Spleen (tissue), 11 donors: ENCODE measurements at regions not wholly inside any gene's neighbourhood (a gene's known extent, or its start where the extent isn't known, plus 50 kb on each side); places are given as distances from the start of the nearest gene placed in this dataset.

Experiments used
- DNase-seq: peaks from one replicate; pipeline ENCODE4 v3.0.0-alpha.2; 2020
- H3K27ac ChIP-seq, 8 donors: fragments of 200-600 bp; sonication (generic) in 7 of 8; 1 replicate in 4 of 8; 2 replicates in 4 of 8; pipeline versions ENCODE4 v1.5.0 to v1.8.0; 2016 to 2021; ENCODE audit warnings: inconsistent platforms in 4 of 8, mild to moderate bottlenecking in 4 of 8, moderate library complexity in 1 of 8
- H3K27me3 ChIP-seq, 7 donors: fragments of 200-600 bp; sonication (generic) in 6 of 7; replicated peaks in 1 of 7; 1 replicate in 4 of 7; 2 replicates in 3 of 7; pipeline versions ENCODE4 v1.5.0 to v1.8.0; 2016 to 2021; ENCODE audit warnings: inconsistent platforms in 3 of 7, mild to moderate bottlenecking in 1 of 7
- H3K36me3 ChIP-seq, 6 donors: fragments of 200-600 bp; sonication (generic) in 5 of 6; 1 replicate in 4 of 6; 2 replicates in 2 of 6; pipeline versions ENCODE4 v1.5.0 to v1.8.0; 2016 to 2021; ENCODE audit warnings: inconsistent platforms in 2 of 6
- H3K4me1 ChIP-seq, 6 donors: fragments of 200-600 bp; sonication (generic) in 5 of 6; 1 replicate in 3 of 6; 2 replicates in 3 of 6; pipeline versions ENCODE4 v1.5.0 to v1.8.0; 2016 to 2021; ENCODE audit warnings: inconsistent platforms in 3 of 6
- H3K4me3 ChIP-seq, 8 donors: fragments of 200-600 bp; sonication (generic) in 7 of 8; 1 replicate in 4 of 8; 2 replicates in 4 of 8; pipeline versions ENCODE4 v1.5.0 to v1.8.0; 2016 to 2021; ENCODE audit warnings: inconsistent platforms in 4 of 8, mild to moderate bottlenecking in 4 of 8, moderate library complexity in 2 of 8
- H3K9me3 ChIP-seq, 8 donors: fragments of 200-600 bp; sonication (generic) in 7 of 8; 1 replicate in 4 of 8; 2 replicates in 4 of 8; pipeline versions ENCODE4 v1.5.0 to v1.8.0; 2016 to 2021; ENCODE audit warnings: inconsistent platforms in 4 of 8
- CTCF ChIP-seq, 11 experiments: fragments of 200-600 bp in 7 of 11; fragments of 450-650 bp in 4 of 11; sonication (generic) in 4 of 11; IDR thresholded peaks in 8 of 11; conservative IDR thresholded peaks in 3 of 11; 1 replicate in 7 of 11; 2 replicates in 4 of 11; pipeline versions ENCODE4 v1.4.0 to v1.8.0; 2016 to 2021; ENCODE audit warnings: antibody characterized with exemption in 11 of 11, inconsistent platforms in 4 of 11, mild to moderate bottlenecking in 1 of 11
- POLR2A ChIP-seq, 3 donors: fragments of 450-650 bp; IDR thresholded peaks; one replicate each; pipeline ENCODE4 v1.5.1; 2017; ENCODE audit warnings: antibody characterized with exemption in 3 of 3, mild to moderate bottlenecking in 1 of 3
- POLR2AphosphoS5 ChIP-seq, 3 donors: sonication (generic); formaldehyde crosslinking; IDR thresholded peaks; one replicate each; pipeline ENCODE4 v1.5.1; 2017; ENCODE audit warnings: antibody characterized with exemption in 3 of 3
- WGBS, 5 donors: extraction: QIAGEN DNeasy Blood & Tissue Kit in 3 of 5; methylation state at CpG; one replicate each; pipeline versions ENCODE4 v1.1.5 to v1.1.7; 2013 to 2018; 5-methylcytosine and 5-hydroxymethylcytosine counted together
- intact Hi-C: fragments of 100-400 bp; cut with DNase I; formaldehyde crosslinking; loops from one replicate; pipeline ENCODE4 v1.15.0; 2023; ENCODE audit warnings: low total_unique reads
- donor health status: healthy with polysubstance abuse.
- donor health status: DM: no; HTN: no; CAD: no; lungs with moderate emphysema.
- donor health status: DM: no; HTN: no; CAD: no.
- donor health status: Bipolar disorder and iron deficiency.
- donor health status: healthy.
- donor health status: DM: no; HTN: no; CAD: no.
- donor health status: DM: yes; HTN: yes; CAD: no.

- intact Hi-C loops = no loop called here
- TF ChIP-seq CTCF (IDR thresholded peaks at IDR 0.05 in 8 of 11, conservative IDR thresholded peaks at IDR 0.05 in 3 of 11) (no peak), POLR2AphosphoS5 (IDR thresholded peaks at IDR 0.05) (no peak), POLR2A (IDR thresholded peaks at IDR 0.05) (no peak)
- no peaks in the 10 kb centered on the region for H3K4me1 ChIP-seq
- H3K9me3 ChIP-seq = no peaks in the 10 kb centered on the region
- H3K27ac ChIP-seq = no peak overlapping the region
- no peaks in the 10 kb centered on the region for H3K36me3 ChIP-seq
- peaks cover 0 to 35% (median 6%) of the 10 kb centered on the region in 7 donors for H3K27me3 ChIP-seq
- no peak overlapping the region for H3K4me3 ChIP-seq
- 46 to 64% (median 63%) methylated on average over 2 of the region's 2 CpGs for WGBS, 5 donors
- no peak for DNase-seq
These were observed 132.9 kb downstream of the PRDM13 start for GRCh38 chr6:99739526-99739925.

DNA sequence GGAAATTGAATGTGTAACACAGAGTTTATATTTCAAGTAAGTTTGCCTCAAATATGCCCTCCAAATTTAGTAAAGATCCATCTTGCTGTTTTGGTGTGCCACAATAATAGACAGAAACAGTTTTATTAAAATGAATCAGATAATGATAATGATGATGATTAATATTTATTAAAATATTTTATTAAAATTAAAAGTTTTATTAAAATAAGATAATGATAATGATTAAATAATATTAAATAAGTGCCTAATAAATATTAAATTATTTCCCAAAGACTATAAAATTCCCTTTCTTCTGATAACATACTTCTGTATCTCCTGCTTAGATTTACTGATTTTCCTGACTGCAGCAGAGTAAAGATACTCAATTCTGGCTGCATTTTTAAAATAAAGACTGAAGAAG is 134.5 kb downstream of the PRDM13 start:
- intact Hi-C loops = loop anchor here (10.0 kb wide), 1 partner anchor 146 kb away; no protein-coding TSS in a partner anchor
- H3K27me3 ChIP-seq = peaks cover 0 to 45% (median 6%) of the 10 kb centered on the region in 7 donors
- H3K9me3 ChIP-seq = no peaks in the 10 kb centered on the region
- H3K4me1 ChIP-seq = no peaks in the 10 kb centered on the region
- TF ChIP-seq POLR2A (IDR thresholded peaks at IDR 0.05) (no peak), POLR2AphosphoS5 (IDR thresholded peaks at IDR 0.05) (no peak), CTCF (IDR thresholded peaks at IDR 0.05 in 8 of 11, conservative IDR thresholded peaks at IDR 0.05 in 3 of 11) (no peak)
- no peak for DNase-seq
- no peaks in the 10 kb centered on the region for H3K36me3 ChIP-seq
- no peak overlapping the region for H3K4me3 ChIP-seq
- no peak overlapping the region for H3K27ac ChIP-seq

DNA sequence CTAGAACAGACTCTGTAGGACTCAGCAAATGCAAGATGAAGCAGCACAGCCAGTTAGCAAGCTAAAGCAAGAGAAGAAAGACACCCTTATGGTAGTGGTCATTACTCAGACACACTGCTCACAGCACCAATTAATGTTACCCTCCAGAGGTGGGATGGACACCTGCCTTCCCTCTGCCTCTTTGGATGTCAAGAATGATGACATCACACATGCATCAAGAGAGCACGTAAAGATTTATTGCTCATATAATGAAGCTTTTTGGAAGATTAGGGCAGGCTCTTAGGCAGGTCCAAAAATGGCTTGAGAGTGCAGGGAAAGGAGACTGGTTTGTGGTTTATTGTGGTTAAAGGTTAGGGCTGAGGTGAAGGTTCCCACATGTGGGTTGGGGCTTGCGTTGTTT is 137.0 kb downstream of the PRDM13 start:
- Histone ChIP-seq H3K4me3 (no peak overlapping the region), H3K27me3 (peaks cover 0 to 47% (median 6%) of the 10 kb centered on the region in 7 donors), H3K9me3 (no peaks in the 10 kb centered on the region), H3K4me1 (no peaks in the 10 kb centered on the region), H3K27ac (no peak overlapping the region), H3K36me3 (no peaks in the 10 kb centered on the region)
- no peak for DNase-seq
- TF ChIP-seq CTCF (IDR thresholded peaks at IDR 0.05 in 8 of 11, conservative IDR thresholded peaks at IDR 0.05 in 3 of 11) (no peak), POLR2AphosphoS5 (IDR thresholded peaks at IDR 0.05) (no peak), POLR2A (IDR thresholded peaks at IDR 0.05) (no peak)
- intact Hi-C loops = loop anchor here (10.0 kb wide), 1 partner anchor 149 kb away; no protein-coding TSS in a partner anchor
- 77 to 89% (median 81%) methylated on average over 2 of the region's 2 CpGs for WGBS, 5 donors

GRCh38 chr6:99745651-99746050 is 139.0 kb downstream of the PRDM13 start:
- Histone ChIP-seq H3K36me3 (no peaks in the 10 kb centered on the region), H3K27ac (no peak overlapping the region), H3K9me3 (no peaks in the 10 kb centered on the region), H3K4me1 (no peaks in the 10 kb centered on the region), H3K27me3 (peaks cover 0 to 29% (median 0%) of the 10 kb centered on the region in 7 donors), H3K4me3 (no peak overlapping the region)
- 53 to 64% (median 56%) methylated on average over 2 of the region's 2 CpGs for WGBS, 5 donors
- intact Hi-C loops = loop anchor here (2.0 to 10.0 kb wide), 2 partner anchors 151 to 279 kb away; no protein-coding TSS in a partner anchor
- no peak for TF ChIP-seq POLR2AphosphoS5 (IDR thresholded peaks at IDR 0.05)
- no peak for TF ChIP-seq CTCF (IDR thresholded peaks at IDR 0.05 in 8 of 11, conservative IDR thresholded peaks at IDR 0.05 in 3 of 11)
- TF ChIP-seq POLR2A (IDR thresholded peaks at IDR 0.05) = no peak
- DNase-seq = no peak
